ENCODE measurements at regions not wholly inside any gene's neighbourhood (a gene's known extent, or its start where the extent isn't known, plus 50 kb on each side); places are given as distances from the start of the nearest gene placed in this dataset.
"Not testable (repeated sequence)": the region's sequence is repeated elsewhere in the genome, so short reads cannot be mapped to it uniquely, and the experiment has no call there.

GRCh38 chr2:18047213-18047611 lies 168.7 kb downstream of the KCNS3 start:
- Histone ChIP-seq H3K36me3 (no peaks in the 10 kb centered on the region), H3K4me1 (no peaks in the 10 kb centered on the region), H3K27ac (no peak overlapping the region), H3K9me3 (no peaks in the 10 kb centered on the region), H3K4me3 (no peak overlapping the region), H3K27me3 (no peaks in the 10 kb centered on the region)
- TF ChIP-seq POLR2A (IDR thresholded peaks at IDR 0.05) (no peak), CTCF (IDR thresholded peaks at IDR 0.05) (no peak)
- DNase-seq: no peak
- intact Hi-C loops (cut with DNase I; ENCODE audit: low total_unique reads): no loop called here

GRCh38 chr2:18046558-18047212 lies 168.2 kb downstream of the KCNS3 start:
- Histone ChIP-seq H3K27ac (no peak overlapping the region), H3K9me3 (no peaks in the 10 kb centered on the region), H3K36me3 (no peaks in the 10 kb centered on the region), H3K4me3 (no peak overlapping the region), H3K27me3 (no peaks in the 10 kb centered on the region), H3K4me1 (no peaks in the 10 kb centered on the region)
- intact Hi-C loops (cut with DNase I; ENCODE audit: low total_unique reads): no loop called here
- no peak for TF ChIP-seq POLR2A (IDR thresholded peaks at IDR 0.05)
- no peak for TF ChIP-seq CTCF (IDR thresholded peaks at IDR 0.05)
- DNase-seq: no peak

- intact Hi-C loops (cut with DNase I; ENCODE audit: low total_unique reads): no loop called here
- Histone ChIP-seq H3K27me3 (no peaks in the 10 kb centered on the region), H3K9me3 (no peaks in the 10 kb centered on the region), H3K36me3 (no peaks in the 10 kb centered on the region), H3K27ac (no peak overlapping the region), H3K4me3 (no peak overlapping the region), H3K4me1 (no peaks in the 10 kb centered on the region)
- TF ChIP-seq POLR2A (IDR thresholded peaks at IDR 0.05): no peak
- no peak for TF ChIP-seq CTCF (IDR thresholded peaks at IDR 0.05)
- DNase-seq: no peak
Observed at GRCh38 chr2:18046017-18046416, 167.6 kb downstream of the KCNS3 start.

- H3K27ac ChIP-seq: no peak overlapping the region
- H3K27me3 ChIP-seq: no peaks in the 10 kb centered on the region
- intact Hi-C loops (cut with DNase I; ENCODE audit: low total_unique reads): no loop called here
- no peaks in the 10 kb centered on the region for H3K9me3 ChIP-seq
- TF ChIP-seq CTCF (IDR thresholded peaks at IDR 0.05): no peak
- TF ChIP-seq POLR2A (IDR thresholded peaks at IDR 0.05): no peak
- no peaks in the 10 kb centered on the region for H3K4me1 ChIP-seq
- DNase-seq: no peak
- no peak overlapping the region for H3K4me3 ChIP-seq
- H3K36me3 ChIP-seq: no peaks in the 10 kb centered on the region
Observed at GRCh38 chr2:18045230-18045629, 166.8 kb downstream of the KCNS3 start.

- H3K4me3 ChIP-seq; H3K27ac ChIP-seq; H3K9me3 ChIP-seq; DNase-seq; intact Hi-C loops (cut with DNase I; ENCODE audit: low total_unique reads); H3K36me3 ChIP-seq; H3K27me3 ChIP-seq; H3K4me1 ChIP-seq: not testable (repeated sequence)
Observed at GRCh38 chr2:18017381-18017780, 138.9 kb downstream of the KCNS3 start.

- H3K27ac ChIP-seq: no peak overlapping the region
- H3K4me1 ChIP-seq: no peaks in the 10 kb centered on the region
- H3K27me3 ChIP-seq: no peaks in the 10 kb centered on the region
- H3K9me3 ChIP-seq: no peaks in the 10 kb centered on the region
- DNase-seq: no peak
- intact Hi-C loops (cut with DNase I; ENCODE audit: low total_unique reads): no loop called here
- TF ChIP-seq POLR2A (IDR thresholded peaks at IDR 0.05): no peak
- no peak for TF ChIP-seq CTCF (IDR thresholded peaks at IDR 0.05)
- no peak overlapping the region for H3K4me3 ChIP-seq
- H3K36me3 ChIP-seq: no peaks in the 10 kb centered on the region
Observed at GRCh38 chr2:18009891-18010290, 131.4 kb downstream of the KCNS3 start.
